ENCODE measurements at regions not wholly inside any gene's neighbourhood (a gene's known extent, or its start where the extent isn't known, plus 50 kb on each side); places are given as distances from the start of the nearest gene placed in this dataset.
"Not testable (repeated sequence)": the region's sequence is repeated elsewhere in the genome, so short reads cannot be mapped to it uniquely, and the experiment has no call there.

DNA sequence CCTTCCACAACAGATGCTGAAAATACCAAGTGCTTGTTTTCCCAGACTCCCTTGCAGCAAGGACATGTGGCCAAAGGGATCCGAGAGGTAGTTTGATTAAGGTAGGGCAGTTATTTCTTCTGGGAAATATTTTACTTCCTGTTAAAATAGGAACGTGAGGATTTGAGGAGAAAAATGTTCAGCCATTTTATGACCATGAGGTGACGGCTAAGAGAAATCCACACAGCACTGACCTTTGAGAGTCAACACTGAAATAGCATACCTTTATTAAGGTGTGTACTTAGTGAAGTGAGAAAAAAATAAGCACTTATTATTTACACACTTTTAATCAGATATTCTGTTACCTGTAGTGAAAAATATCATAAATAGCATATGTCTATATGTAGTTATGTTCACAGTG is 133.9 kb downstream of the PPP1R3A start:
- DNase-seq (ENCODE audit: low read depth, low spot score), result no peak
- H3K27ac ChIP-seq, result no peak overlapping the region

DNA sequence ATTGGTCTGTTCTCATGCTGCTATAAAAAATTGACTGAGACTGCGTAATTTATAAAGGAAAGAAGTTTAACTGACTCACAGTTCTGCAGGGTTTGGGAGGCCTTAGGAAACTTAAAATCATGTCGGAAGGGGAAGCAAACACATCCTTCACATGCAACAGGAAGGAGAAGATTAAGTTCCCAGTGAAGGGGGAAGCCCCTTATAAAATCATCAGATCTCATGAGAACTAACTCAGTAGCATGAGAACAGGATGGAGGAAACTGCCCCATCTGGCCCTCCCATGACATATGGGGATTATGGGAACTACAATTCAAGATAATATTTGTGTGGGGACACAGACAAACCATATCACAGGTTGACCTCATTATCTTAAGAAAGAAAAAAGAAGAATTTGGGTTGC is 134.5 kb downstream of the PPP1R3A start:
- DNase-seq (ENCODE audit: low read depth, low spot score), result no peak
- H3K27ac ChIP-seq, result no peak overlapping the region

- no peak overlapping the region for H3K27ac ChIP-seq
- no peak for DNase-seq (ENCODE audit: low read depth, low spot score)
These were observed 135.4 kb downstream of the PPP1R3A start for GRCh38 chr7:113783403-113783802.

DNA sequence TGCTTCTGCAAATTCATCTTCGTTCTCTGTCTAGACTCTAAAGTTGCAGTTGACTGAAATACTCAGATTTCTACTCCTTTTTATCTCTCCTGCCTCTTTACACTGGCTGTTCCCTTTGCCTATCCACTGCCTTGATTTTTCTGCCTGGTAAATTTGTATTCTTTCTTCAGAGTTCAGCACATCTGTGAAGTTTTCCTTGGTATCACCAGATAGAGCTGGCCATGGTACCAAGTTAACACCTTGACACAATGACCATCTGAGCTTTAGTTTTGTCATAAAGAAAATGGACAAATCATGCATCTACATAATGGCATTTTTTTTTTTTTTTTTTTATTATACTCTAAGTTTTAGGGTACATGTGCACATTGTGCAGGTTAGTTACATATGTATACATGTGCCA is 143.0 kb downstream of the PPP1R3A start:
- DNase-seq (ENCODE audit: low read depth, low spot score), result no peak
- H3K27ac ChIP-seq, result no peak overlapping the region

DNA sequence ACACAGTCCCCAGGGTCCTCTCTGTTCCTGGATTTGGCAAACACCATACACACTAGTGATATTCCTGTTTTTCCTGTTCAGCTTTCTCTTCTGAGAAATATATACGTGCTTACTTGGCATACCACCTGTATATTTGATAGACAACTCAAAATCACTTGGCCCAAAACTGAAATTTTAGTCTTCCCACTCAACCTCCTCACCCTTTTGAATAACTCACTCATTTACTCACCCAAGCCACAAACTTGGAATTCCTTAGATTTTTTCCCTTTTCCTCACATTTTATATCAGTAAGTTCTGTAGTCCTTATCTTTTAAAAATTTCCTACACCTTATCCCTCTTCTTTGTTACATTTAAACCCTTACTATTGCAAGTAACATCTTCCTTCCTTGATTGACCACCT is 143.4 kb downstream of the PPP1R3A start:
- no peak overlapping the region for H3K27ac ChIP-seq
- no peak for DNase-seq (ENCODE audit: low read depth, low spot score)

- no peak overlapping the region for H3K27ac ChIP-seq
- DNase-seq (ENCODE audit: low read depth, low spot score), result no peak
These were observed 144.5 kb downstream of the PPP1R3A start for GRCh38 chr7:113774182-113774807.

GRCh38 chr7:113770146-113770738 is 148.6 kb downstream of the PPP1R3A start:
- no peak for DNase-seq (ENCODE audit: low read depth, low spot score)
- H3K27ac ChIP-seq, result no peak overlapping the region

DNA sequence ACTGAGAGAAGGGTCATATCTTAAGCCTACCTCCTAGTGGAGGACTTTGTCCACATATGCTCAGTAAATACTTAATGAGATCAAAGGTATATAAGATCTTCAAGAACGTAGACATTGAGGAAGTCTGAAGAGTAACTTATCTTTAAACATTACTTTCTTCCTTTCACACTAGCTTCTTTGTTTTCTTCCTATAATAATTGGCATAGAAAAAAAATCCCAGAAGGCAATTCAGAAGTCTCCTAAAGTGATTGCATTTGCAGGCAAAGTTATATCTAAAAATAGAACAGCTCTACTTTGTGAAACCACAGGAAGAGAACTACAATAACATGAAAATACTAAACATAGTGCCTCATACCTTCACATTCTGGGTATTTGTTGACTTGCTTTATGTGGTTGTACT is 150.4 kb downstream of the PPP1R3A start:
- no peak for DNase-seq (ENCODE audit: low read depth, low spot score)

DNA sequence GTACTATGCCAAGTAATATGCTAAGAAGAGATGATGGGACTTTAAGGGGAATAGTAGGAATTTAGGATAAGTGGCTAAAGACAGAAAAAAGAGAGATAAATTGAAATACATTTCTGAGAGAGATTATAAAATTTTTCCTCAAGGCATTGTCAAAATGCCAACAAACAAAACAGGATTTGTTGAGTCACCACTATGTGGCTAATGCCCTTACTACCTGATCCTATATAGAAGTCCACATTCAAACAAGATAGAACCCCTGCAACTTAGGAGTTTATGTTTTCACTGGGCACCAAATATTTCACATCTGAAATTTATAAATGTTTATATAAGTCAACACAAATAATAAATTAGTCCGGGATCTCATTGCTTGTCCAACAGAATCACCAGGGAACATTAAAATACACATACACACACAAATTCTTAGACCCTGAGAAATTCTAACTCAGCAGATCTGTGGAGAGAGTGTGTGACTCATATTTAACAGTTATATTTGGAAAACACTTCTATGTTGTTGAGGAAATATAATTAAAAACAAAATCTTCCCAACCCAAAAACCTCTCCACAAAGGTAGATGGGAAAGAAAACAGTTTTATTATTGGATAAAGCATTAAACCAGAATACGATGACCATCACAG is 154.3 kb downstream of the PPP1R3A start:
- peak; percentile 6 for DNase-seq (ENCODE audit: low read depth, low spot score)
- H3K27ac ChIP-seq, result no peak overlapping the region

More for the DNA sequence above, 150.4 kb downstream of the PPP1R3A start:
- no peak overlapping the region for H3K27ac ChIP-seq

DNA sequence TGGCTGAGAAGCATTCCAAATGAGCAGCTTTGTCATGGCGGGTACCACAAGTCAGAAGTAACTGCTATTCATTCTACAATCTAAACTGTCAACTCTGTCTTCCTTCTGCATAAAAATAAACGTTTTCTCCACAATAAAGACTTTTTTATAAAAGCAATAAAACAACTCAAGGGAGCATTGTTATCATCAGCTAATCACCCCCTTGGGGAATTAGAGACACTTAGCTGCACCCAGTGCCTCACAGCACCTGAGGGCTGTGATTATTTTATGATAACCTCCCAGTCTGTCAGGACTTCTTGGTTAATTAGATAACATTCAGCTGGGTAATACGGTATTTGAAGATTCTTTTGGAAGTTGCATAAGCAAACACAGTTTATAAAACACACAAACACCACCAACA is 155.6 kb downstream of the PPP1R3A start:
- no peak for DNase-seq (ENCODE audit: low read depth, low spot score)
- no peak overlapping the region for H3K27ac ChIP-seq

DNA sequence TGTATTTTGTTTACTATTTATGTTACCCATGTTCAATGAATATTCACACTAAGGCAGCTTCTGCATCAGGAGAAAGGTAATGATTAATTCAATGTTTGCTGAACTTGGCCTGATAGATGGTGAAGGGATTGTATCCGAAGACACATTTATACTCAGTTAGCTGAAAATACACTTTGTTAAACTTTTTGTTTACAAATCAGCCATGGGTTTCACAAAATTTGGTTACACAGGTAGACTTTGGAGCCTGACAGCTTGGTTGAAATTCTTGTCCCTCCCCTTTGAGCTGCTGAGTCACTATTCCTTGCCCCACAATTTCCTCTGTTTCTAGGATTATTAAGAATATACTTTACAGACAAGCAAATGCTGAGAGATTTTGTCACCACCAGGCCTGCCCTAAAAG is 162.6 kb downstream of the PPP1R3A start:
- no peak for DNase-seq (ENCODE audit: low read depth, low spot score)
- H3K27ac ChIP-seq, result no peak overlapping the region

DNA sequence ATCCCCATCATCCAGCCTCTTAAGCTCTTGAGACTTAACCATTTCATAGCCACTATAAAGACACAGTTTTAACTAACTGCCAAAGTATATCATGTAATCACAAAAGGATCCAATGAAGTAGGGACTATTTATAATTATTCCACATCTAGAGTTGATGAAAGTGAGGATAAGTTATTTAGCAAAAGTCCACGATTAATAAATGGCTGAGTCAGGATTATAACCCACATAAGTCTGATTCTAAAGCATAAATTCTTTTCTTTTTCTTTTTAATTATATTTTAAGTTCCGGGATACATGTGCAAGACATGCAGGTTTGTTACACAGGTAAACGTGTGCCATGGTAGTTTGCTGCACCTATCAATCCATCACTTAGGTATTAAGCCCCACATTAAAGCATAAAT is 166.1 kb downstream of the PPP1R3A start:
- no peak overlapping the region for H3K27ac ChIP-seq
- DNase-seq (ENCODE audit: low read depth, low spot score), result no peak

GRCh38 chr7:113752289-113752688 is 166.5 kb downstream of the PPP1R3A start:
- no peak for DNase-seq (ENCODE audit: low read depth, low spot score)
- H3K27ac ChIP-seq, result no peak overlapping the region

- DNase-seq (ENCODE audit: low read depth, low spot score), result no peak
- H3K27ac ChIP-seq, result no peak overlapping the region
These were observed 167.3 kb downstream of the PPP1R3A start for GRCh38 chr7:113751547-113751946.

- DNase-seq (ENCODE audit: low read depth, low spot score); H3K27ac ChIP-seq: not testable (repeated sequence)
These were observed 170.4 kb downstream of the PPP1R3A start for GRCh38 chr7:113748385-113748784.

GRCh38 chr7:113742946-113743431 is 175.8 kb downstream of the PPP1R3A start:
- H3K27ac ChIP-seq; DNase-seq (ENCODE audit: low read depth, low spot score): not testable (repeated sequence)

- no peak for DNase-seq (ENCODE audit: low read depth, low spot score)
- H3K27ac ChIP-seq, result no peak overlapping the region
These were observed 176.4 kb downstream of the PPP1R3A start for GRCh38 chr7:113742377-113742776.

GRCh38 chr7:113731571-113731970 is 187.2 kb downstream of the PPP1R3A start:
- no peak overlapping the region for H3K27ac ChIP-seq
- no peak for DNase-seq (ENCODE audit: low read depth, low spot score)

DNA sequence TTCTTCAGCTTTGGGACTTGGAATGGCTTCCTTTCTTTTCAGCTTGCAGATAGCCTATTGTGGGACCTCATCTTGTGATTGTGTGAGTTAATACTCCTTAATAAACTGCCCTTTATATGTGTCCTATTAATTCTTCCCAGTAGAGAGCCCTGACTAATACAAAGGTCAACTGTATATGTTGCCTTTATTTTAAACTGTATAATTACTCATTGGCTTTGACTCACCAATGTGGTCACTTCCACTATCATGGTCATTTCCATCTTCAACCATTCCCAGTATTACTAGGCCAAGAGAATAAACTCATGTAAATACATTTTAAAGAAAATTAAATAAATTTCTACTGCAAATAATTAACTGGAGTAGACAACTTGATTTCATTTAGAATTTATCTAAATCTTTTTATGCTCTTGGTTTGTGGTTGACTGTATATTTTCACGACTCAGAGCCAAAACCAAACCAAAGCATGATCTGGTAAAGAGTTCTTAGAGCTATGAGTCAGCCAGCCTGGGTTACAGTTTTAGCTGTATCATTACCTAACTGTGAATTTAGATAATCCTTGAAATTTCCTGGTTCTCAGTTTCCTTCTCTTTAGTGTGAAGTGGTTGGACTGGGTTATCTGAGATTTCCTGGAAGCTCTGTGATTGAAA is 188.4 kb downstream of the PPP1R3A start:
- peak; percentile 20 for DNase-seq (ENCODE audit: low read depth, low spot score)
- peak overlapping the region; percentile 47 for H3K27ac ChIP-seq

DNA sequence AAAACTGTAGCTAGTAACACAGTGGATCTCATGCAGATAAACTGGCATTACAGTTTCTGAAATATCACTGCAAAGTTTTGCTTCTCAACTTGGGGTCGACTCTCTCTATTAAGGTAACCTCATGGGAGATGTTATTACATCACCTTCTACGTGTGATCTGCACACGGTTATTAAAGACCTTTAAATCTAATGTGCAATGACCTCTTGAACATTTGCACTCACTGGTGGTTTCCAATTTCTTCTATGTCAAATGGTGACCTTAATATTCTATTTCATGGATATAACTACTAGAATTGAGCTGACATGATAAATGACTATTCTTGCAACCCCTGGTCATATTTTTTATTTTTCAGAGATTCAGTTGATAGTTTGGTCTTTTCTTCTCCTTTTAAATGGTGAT is 191.3 kb downstream of the PPP1R3A start:
- no peak for DNase-seq (ENCODE audit: low read depth, low spot score)
- no peak overlapping the region for H3K27ac ChIP-seq

GRCh38 chr7:113722006-113722405 is 196.8 kb downstream of the PPP1R3A start:
- no peak overlapping the region for H3K27ac ChIP-seq
- DNase-seq (ENCODE audit: low read depth, low spot score), result no peak
